Astrocyte (in vitro differentiated cells and primary cell): ENCODE measurements at regions not wholly inside any gene's neighbourhood (a gene's known extent, or its start where the extent isn't known, plus 50 kb on each side); places are given as distances from the start of the nearest gene placed in this dataset.

Source experiments
- EZH2 ChIP-seq: IDR thresholded peaks from 2 replicates; pipeline ENCODE4 v1.6.1; 2012; ENCODE audit warnings: mild to moderate bottlenecking, low read length, inconsistent platforms; ENCODE audit not compliant: insufficient read depth
- TF ChIP-seq, protein P1 (sequence below): IDR thresholded peaks from 2 replicates; pipeline ENCODE4 v1.5.1; 2011; ENCODE audit warnings: low read depth, mild to moderate bottlenecking, inconsistent platforms, low read length, moderate library complexity; ENCODE audit not compliant: insufficient read depth

- TF ChIP-seq, protein P1, sequence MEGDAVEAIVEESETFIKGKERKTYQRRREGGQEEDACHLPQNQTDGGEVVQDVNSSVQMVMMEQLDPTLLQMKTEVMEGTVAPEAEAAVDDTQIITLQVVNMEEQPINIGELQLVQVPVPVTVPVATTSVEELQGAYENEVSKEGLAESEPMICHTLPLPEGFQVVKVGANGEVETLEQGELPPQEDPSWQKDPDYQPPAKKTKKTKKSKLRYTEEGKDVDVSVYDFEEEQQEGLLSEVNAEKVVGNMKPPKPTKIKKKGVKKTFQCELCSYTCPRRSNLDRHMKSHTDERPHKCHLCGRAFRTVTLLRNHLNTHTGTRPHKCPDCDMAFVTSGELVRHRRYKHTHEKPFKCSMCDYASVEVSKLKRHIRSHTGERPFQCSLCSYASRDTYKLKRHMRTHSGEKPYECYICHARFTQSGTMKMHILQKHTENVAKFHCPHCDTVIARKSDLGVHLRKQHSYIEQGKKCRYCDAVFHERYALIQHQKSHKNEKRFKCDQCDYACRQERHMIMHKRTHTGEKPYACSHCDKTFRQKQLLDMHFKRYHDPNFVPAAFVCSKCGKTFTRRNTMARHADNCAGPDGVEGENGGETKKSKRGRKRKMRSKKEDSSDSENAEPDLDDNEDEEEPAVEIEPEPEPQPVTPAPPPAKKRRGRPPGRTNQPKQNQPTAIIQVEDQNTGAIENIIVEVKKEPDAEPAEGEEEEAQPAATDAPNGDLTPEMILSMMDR = no peak
- no peak for TF ChIP-seq EZH2
Observed at GRCh38 chr5:39605145-39605544, 180.4 kb upstream of the DAB2 start.
